Mesendoderm (in vitro differentiated cells): ENCODE measurements at regions not wholly inside any gene's neighbourhood (a gene's known extent, or its start where the extent isn't known, plus 50 kb on each side); places are given as distances from the start of the nearest gene placed in this dataset.

Experiments used
- DNase-seq: peaks from one replicate; pipeline ENCODE4 v3.0.0; 2013
- H2AK5ac ChIP-seq: 2 replicates; pipeline ENCODE4 v1.6.1; 2013; ENCODE audit warnings: low read length, inconsistent platforms
- H2BK120ac ChIP-seq: 2 replicates; pipeline ENCODE4 v1.6.1; 2013; ENCODE audit warnings: low read depth, mild to moderate bottlenecking, low read length, moderate library complexity, mixed read lengths
- H2BK15ac ChIP-seq: replicated peaks from 2 replicates; pipeline ENCODE4 v1.6.1; 2013; ENCODE audit warnings: low read depth, mild to moderate bottlenecking, moderate library complexity
- H2BK5ac ChIP-seq: 2 replicates; pipeline ENCODE4 v1.6.1; 2013; ENCODE audit warnings: low read length, inconsistent platforms
- H3K18ac ChIP-seq: 2 replicates; pipeline ENCODE4 v1.6.1; 2013; ENCODE audit warnings: mild to moderate bottlenecking, low read length, mixed read lengths
- H3K23ac ChIP-seq: one replicate; pipeline ENCODE4 v1.6.1; 2013; ENCODE audit warnings: low read length
- H3K27ac ChIP-seq: 2 replicates; pipeline ENCODE4 v1.5.1; 2013; ENCODE audit warnings: low read depth, mild to moderate bottlenecking, inconsistent platforms, low read length, moderate library complexity
- H3K27me3 ChIP-seq: 2 replicates; pipeline ENCODE4 v1.6.1; 2013; ENCODE audit warnings: low read length, control low read depth, mild to moderate bottlenecking, inconsistent platforms; ENCODE audit not compliant: insufficient read depth, poor library complexity
- H3K36me3 ChIP-seq: 2 replicates; pipeline ENCODE4 v1.6.1; 2013; ENCODE audit warnings: low read length, inconsistent platforms; ENCODE audit not compliant: control insufficient read depth, insufficient read depth
- H3K4ac ChIP-seq: one replicate; pipeline ENCODE4 v1.6.1; 2013; ENCODE audit warnings: low read depth, mild to moderate bottlenecking, low read length, moderate library complexity
- H3K4me1 ChIP-seq: 2 replicates; pipeline ENCODE4 v1.6.1; 2013; ENCODE audit warnings: low read depth, low read length, inconsistent platforms; ENCODE audit not compliant: control insufficient read depth
- H3K4me2 ChIP-seq: 2 replicates; pipeline ENCODE4 v1.6.1; 2013; ENCODE audit warnings: low read length
- H3K4me3 ChIP-seq: 2 replicates; pipeline ENCODE4 v1.5.1; 2013; ENCODE audit warnings: mild to moderate bottlenecking, low read length
- H3K56ac ChIP-seq: one replicate; pipeline ENCODE4 v1.6.1; 2013; ENCODE audit warnings: low read length
- H3K79me1 ChIP-seq: 2 replicates; pipeline ENCODE4 v1.6.1; 2013; ENCODE audit warnings: low read length, inconsistent platforms
- H3K79me2 ChIP-seq: 2 replicates; pipeline ENCODE4 v1.6.1; 2013; ENCODE audit warnings: mild to moderate bottlenecking, low read length; ENCODE audit not compliant: control insufficient read depth, insufficient read depth
- H3K9ac ChIP-seq: 2 replicates; pipeline ENCODE4 v1.6.1; 2013; ENCODE audit warnings: low read length, inconsistent platforms
- H4K5ac ChIP-seq: one replicate; pipeline ENCODE4 v1.6.1; 2013; ENCODE audit warnings: low read length
- H4K8ac ChIP-seq: one replicate; pipeline ENCODE4 v1.6.1; 2013; ENCODE audit warnings: low read depth, mild to moderate bottlenecking, control low read depth, low read length, moderate library complexity
- WGBS: extraction: QIAGEN DNeasy Blood & Tissue Kit; methylation state at CpG from one replicate; pipeline ENCODE4 v1.1.7; 2013; ENCODE audit warnings: low lambda C conversion rate, missing lambda C conversion rate; ENCODE audit not compliant: insufficient coverage; ENCODE audit errors: extremely low coverage; 5-methylcytosine and 5-hydroxymethylcytosine counted together

DNA sequence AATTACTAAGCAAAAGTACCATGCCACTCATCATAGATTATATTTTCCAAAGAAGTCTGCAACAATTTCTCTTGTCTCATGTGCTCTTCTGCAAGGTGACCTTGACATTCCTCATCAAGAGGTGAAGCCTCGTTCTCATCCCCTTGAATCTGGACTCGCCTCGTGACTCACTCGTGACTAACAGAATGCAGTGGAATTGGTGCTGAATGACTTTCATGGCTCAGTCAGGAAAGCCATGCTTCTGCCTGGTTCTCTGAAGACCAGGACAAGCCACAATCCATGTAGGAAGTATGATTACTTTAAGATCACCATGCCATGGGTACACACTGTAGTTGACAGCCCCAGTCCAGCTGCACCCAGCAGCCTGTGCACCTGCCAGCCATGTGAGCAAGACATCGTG, 335.8 kb downstream of the GADD45G start:
- Histone ChIP-seq H3K27ac (no peak overlapping the region), H4K8ac (no peak overlapping the region), H3K4me2 (no peak overlapping the region), H3K79me2 (no peaks in the 10 kb centered on the region), H4K5ac (no peak overlapping the region), H3K27me3 (no peaks in the 10 kb centered on the region), H3K9ac (no peak overlapping the region), H3K79me1 (no peaks in the 10 kb centered on the region), H3K18ac (no peak overlapping the region), H3K56ac (no peak overlapping the region), H2BK15ac (no peak overlapping the region), H2BK120ac (no peak overlapping the region), H3K4me1 (no peaks in the 10 kb centered on the region), H3K4me3 (no peak overlapping the region), H3K4ac (no peak overlapping the region), H3K23ac (no peak overlapping the region), H3K36me3 (no peaks in the 10 kb centered on the region), H2BK5ac (no peak overlapping the region), H2AK5ac (no peak overlapping the region)
- DNase-seq: no peak
- no CpG with 5 or more reads among the region's 5 CpGs for WGBS

DNA sequence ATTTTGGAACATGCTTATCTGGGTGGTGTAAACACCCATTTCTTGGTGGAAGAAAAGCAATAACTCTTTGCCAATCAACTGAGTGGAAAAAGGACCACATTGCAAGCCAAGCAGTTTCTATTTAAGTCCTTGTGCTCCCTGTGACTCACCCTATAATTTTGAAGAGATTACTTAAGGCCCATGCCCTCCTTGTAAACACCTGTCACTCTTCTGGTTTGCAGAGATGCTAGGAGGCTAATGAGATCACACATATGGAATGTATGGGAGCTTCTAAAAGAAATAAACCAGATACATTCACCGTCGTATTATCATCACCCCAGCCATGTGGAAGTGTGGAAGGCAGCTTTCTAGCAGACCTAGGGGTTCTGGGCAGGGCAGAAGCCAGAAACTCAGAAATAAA, 337.1 kb downstream of the GADD45G start:
- no peak overlapping the region for H3K56ac ChIP-seq
- no peaks in the 10 kb centered on the region for H3K79me1 ChIP-seq
- no peak overlapping the region for H2BK15ac ChIP-seq
- no peak overlapping the region for H3K23ac ChIP-seq
- H3K9ac ChIP-seq: no peak overlapping the region
- H4K5ac ChIP-seq: no peak overlapping the region
- H2BK120ac ChIP-seq: no peak overlapping the region
- WGBS: no CpG with 5 or more reads among the region's 2 CpGs
- H3K4me1 ChIP-seq: no peaks in the 10 kb centered on the region
- no peaks in the 10 kb centered on the region for H3K79me2 ChIP-seq
- no peak overlapping the region for H4K8ac ChIP-seq
- no peak for DNase-seq
- H3K18ac ChIP-seq: no peak overlapping the region
- H3K27me3 ChIP-seq: no peaks in the 10 kb centered on the region
- no peaks in the 10 kb centered on the region for H3K36me3 ChIP-seq
- H3K4me3 ChIP-seq: no peak overlapping the region
- no peak overlapping the region for H3K4ac ChIP-seq
- H2AK5ac ChIP-seq: no peak overlapping the region
- no peak overlapping the region for H2BK5ac ChIP-seq
- H3K27ac ChIP-seq: no peak overlapping the region
- H3K4me2 ChIP-seq: no peak overlapping the region

DNA sequence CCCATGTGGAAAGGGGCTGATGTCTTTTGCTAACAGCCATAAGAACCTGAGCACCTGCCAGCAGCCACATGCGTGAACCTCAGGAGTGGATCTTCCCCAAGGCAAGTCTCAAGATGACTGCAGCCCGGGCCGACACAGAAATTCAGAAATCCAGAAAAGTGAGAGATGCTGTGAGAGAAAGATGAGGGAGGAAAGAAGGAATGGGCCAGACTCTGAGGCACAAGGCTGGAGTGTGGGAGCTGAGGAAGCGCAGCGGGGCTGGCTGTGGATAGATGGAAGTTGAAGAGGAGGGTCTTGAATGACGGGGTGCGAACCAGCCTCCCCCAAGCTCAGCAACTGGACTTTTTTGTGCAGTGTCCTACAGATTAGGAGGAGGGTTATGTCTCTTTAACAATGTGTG, 337.8 kb downstream of the GADD45G start:
- H3K4me3 ChIP-seq: no peak overlapping the region
- H3K4ac ChIP-seq: no peak overlapping the region
- WGBS: no CpG with 5 or more reads among the region's 7 CpGs
- H3K79me2 ChIP-seq: no peaks in the 10 kb centered on the region
- no peak overlapping the region for H2BK15ac ChIP-seq
- no peaks in the 10 kb centered on the region for H3K27me3 ChIP-seq
- no peaks in the 10 kb centered on the region for H3K36me3 ChIP-seq
- no peaks in the 10 kb centered on the region for H3K4me1 ChIP-seq
- no peak overlapping the region for H4K5ac ChIP-seq
- H3K4me2 ChIP-seq: no peak overlapping the region
- no peak overlapping the region for H3K9ac ChIP-seq
- no peak overlapping the region for H2BK120ac ChIP-seq
- no peak for DNase-seq
- no peak overlapping the region for H3K27ac ChIP-seq
- H2AK5ac ChIP-seq: no peak overlapping the region
- H4K8ac ChIP-seq: no peak overlapping the region
- H3K56ac ChIP-seq: no peak overlapping the region
- H3K18ac ChIP-seq: no peak overlapping the region
- H2BK5ac ChIP-seq: no peak overlapping the region
- H3K79me1 ChIP-seq: no peaks in the 10 kb centered on the region
- no peak overlapping the region for H3K23ac ChIP-seq

DNA sequence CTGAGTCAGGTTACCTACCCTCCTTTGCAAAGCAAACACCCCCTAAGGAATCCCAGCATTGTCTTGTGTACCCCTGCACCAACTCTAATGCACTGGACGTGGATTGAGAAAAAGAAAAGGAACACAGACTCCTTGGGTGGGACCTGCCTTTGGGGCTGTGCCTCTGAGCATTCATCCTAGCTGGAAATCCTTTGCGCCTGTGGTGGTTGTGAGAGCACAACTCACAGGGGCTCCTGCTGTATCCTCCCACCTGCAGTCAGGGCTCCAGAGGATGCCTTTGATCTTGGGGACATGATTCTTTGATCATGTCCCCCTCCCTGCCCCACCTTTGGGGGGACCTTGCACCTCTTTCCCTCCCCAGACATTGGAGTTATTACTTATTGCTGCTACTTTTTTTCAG, 338.5 kb downstream of the GADD45G start:
- Histone ChIP-seq H3K18ac (no peak overlapping the region), H4K8ac (no peak overlapping the region), H2BK120ac (no peak overlapping the region), H3K4me2 (no peak overlapping the region), H3K79me1 (no peaks in the 10 kb centered on the region), H3K4me1 (no peaks in the 10 kb centered on the region), H3K23ac (no peak overlapping the region), H3K56ac (no peak overlapping the region), H2BK5ac (no peak overlapping the region), H3K4me3 (no peak overlapping the region), H2AK5ac (no peak overlapping the region), H4K5ac (no peak overlapping the region), H3K9ac (no peak overlapping the region), H3K36me3 (no peaks in the 10 kb centered on the region), H3K27ac (no peak overlapping the region), H2BK15ac (no peak overlapping the region), H3K79me2 (no peaks in the 10 kb centered on the region), H3K4ac (no peak overlapping the region), H3K27me3 (no peaks in the 10 kb centered on the region)
- DNase-seq: no peak
- WGBS: no CpG with 5 or more reads among the region's 2 CpGs

DNA sequence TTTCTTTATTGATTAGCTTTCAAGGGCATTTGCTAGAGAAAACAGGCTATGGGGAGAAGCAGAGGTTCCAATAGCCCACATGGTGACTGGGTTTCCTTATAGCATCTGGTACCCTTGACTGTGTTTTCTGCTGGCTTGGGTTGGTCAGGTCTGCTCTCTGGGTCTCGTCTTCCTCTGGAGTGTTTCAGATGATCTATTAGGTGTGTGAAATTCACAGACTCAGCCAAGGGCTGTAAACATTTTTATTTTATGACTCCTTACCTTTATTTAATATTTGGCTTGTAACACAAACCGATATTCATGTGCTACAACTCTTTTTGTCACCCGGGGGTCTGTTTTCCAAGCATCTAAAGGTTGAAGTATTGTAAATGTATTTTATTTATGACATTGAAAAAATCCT, 338.9 kb downstream of the GADD45G start:
- no peak overlapping the region for H3K27ac ChIP-seq
- no peaks in the 10 kb centered on the region for H3K36me3 ChIP-seq
- no peak for DNase-seq
- WGBS: no CpG with 5 or more reads among the region's 3 CpGs
- H2BK15ac ChIP-seq: no peak overlapping the region
- H3K18ac ChIP-seq: no peak overlapping the region
- H2BK5ac ChIP-seq: no peak overlapping the region
- H4K8ac ChIP-seq: no peak overlapping the region
- no peaks in the 10 kb centered on the region for H3K4me1 ChIP-seq
- no peak overlapping the region for H2AK5ac ChIP-seq
- no peaks in the 10 kb centered on the region for H3K27me3 ChIP-seq
- no peaks in the 10 kb centered on the region for H3K79me1 ChIP-seq
- H3K56ac ChIP-seq: no peak overlapping the region
- no peak overlapping the region for H3K4ac ChIP-seq
- H3K9ac ChIP-seq: no peak overlapping the region
- no peak overlapping the region for H4K5ac ChIP-seq
- no peak overlapping the region for H2BK120ac ChIP-seq
- H3K4me3 ChIP-seq: no peak overlapping the region
- H3K4me2 ChIP-seq: no peak overlapping the region
- no peak overlapping the region for H3K23ac ChIP-seq
- no peaks in the 10 kb centered on the region for H3K79me2 ChIP-seq

DNA sequence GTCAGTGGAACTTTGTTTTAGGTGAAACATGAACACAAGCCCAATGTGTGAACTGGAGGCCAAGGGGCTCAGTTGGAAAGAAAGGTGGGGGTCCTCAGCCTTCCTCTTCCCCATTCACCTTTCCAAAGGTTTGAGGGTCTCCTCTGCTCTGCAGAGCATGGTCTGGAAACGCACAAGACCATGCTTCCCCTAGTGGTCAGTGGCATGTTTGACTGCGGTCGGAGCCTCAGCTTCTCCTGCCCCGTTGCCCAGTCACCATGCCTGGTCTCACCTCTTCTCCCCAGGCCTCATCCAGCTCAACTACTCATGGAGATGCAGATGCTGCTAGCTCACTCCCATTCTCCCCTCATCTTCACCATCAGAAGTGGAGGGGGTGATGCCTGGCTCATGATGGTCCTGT, 340.3 kb downstream of the GADD45G start:
- Histone ChIP-seq H2BK15ac (no peak overlapping the region), H3K18ac (no peak overlapping the region), H3K4me1 (peaks cover 4% of the 10 kb centered on the region), H3K27ac (no peak overlapping the region), H3K79me1 (no peaks in the 10 kb centered on the region), H2BK120ac (no peak overlapping the region), H3K27me3 (no peaks in the 10 kb centered on the region), H3K56ac (no peak overlapping the region), H3K23ac (no peak overlapping the region), H3K79me2 (no peaks in the 10 kb centered on the region), H4K5ac (no peak overlapping the region), H2AK5ac (no peak overlapping the region), H3K36me3 (no peaks in the 10 kb centered on the region), H3K4me2 (no peak overlapping the region), H4K8ac (no peak overlapping the region), H2BK5ac (no peak overlapping the region), H3K9ac (no peak overlapping the region), H3K4me3 (no peak overlapping the region), H3K4ac (no peak overlapping the region)
- peak; percentile 51 for DNase-seq
- WGBS: no CpG with 5 or more reads among the region's 4 CpGs
